ENCODE measurements at regions not wholly inside any gene's neighbourhood (a gene's known extent, or its start where the extent isn't known, plus 50 kb on each side); places are given as distances from the start of the nearest gene placed in this dataset.

- peak in 1 of 2 donors; percentile 27 for ATAC-seq
- intact Hi-C loops (cut with DNase I): no loop called here
- no peak for DNase-seq
Measured at GRCh38 chr20:48571949-48572847, 255.6 kb downstream of the PREX1 start.

GRCh38 chr20:48569679-48570078 is 258.1 kb downstream of the PREX1 start:
- intact Hi-C loops (cut with DNase I): no loop called here
- ATAC-seq: no peak
- DNase-seq: no peak

GRCh38 chr20:48568520-48568919 is 259.3 kb downstream of the PREX1 start:
- DNase-seq (no peak), ATAC-seq (no peak)
- intact Hi-C loops (cut with DNase I): no loop called here

- DNase-seq: no peak
- intact Hi-C loops (cut with DNase I): no loop called here
Measured at GRCh38 chr20:48567145-48567544, 260.7 kb downstream of the PREX1 start.

GRCh38 chr20:48564982-48565539 is 262.7 kb downstream of the PREX1 start:
- DNase-seq (no peak), ATAC-seq (no peak)
- intact Hi-C loops (cut with DNase I): no loop called here

More at GRCh38 chr20:48567145-48567544, 260.7 kb downstream of the PREX1 start:
- ATAC-seq: no peak

GRCh38 chr20:48563191-48563870 is 264.5 kb downstream of the PREX1 start:
- DNase-seq (no peak), ATAC-seq (no peak)
- intact Hi-C loops (cut with DNase I): no loop called here

- intact Hi-C loops (cut with DNase I): no loop called here
- DNase-seq (no peak), ATAC-seq (no peak)
Measured at GRCh38 chr20:48562586-48563116, 265.1 kb downstream of the PREX1 start.

GRCh38 chr20:48558906-48559305 is 268.9 kb downstream of the PREX1 start:
- DNase-seq: no peak
- intact Hi-C loops (cut with DNase I): no loop called here

GRCh38 chr20:48557380-48557779 is 270.4 kb downstream of the PREX1 start:
- intact Hi-C loops (cut with DNase I): no loop called here
- ATAC-seq: no peak

More at GRCh38 chr20:48558906-48559305, 268.9 kb downstream of the PREX1 start:
- ATAC-seq: no peak

GRCh38 chr20:48556956-48557355 is 270.8 kb downstream of the PREX1 start:
- ATAC-seq (no peak), DNase-seq (no peak)
- intact Hi-C loops (cut with DNase I): no loop called here

More at GRCh38 chr20:48557380-48557779, 270.4 kb downstream of the PREX1 start:
- DNase-seq: no peak

- ATAC-seq: no peak
- intact Hi-C loops (cut with DNase I): no loop called here
- no peak for DNase-seq
Measured at GRCh38 chr20:48552550-48552949, 275.2 kb downstream of the PREX1 start.

- intact Hi-C loops (cut with DNase I): no loop called here
- DNase-seq (no peak), ATAC-seq (no peak)
Measured at GRCh38 chr20:48550814-48551213, 277.0 kb downstream of the PREX1 start.

GRCh38 chr20:48547664-48548063 is 280.1 kb downstream of the PREX1 start:
- DNase-seq: no peak
- ATAC-seq: no peak
- intact Hi-C loops (cut with DNase I): no loop called here

GRCh38 chr20:48544402-48545339 is 283.1 kb downstream of the PREX1 start:
- intact Hi-C loops (cut with DNase I): no loop called here
- DNase-seq (no peak), ATAC-seq (no peak)

- DNase-seq (no peak), ATAC-seq (no peak)
- intact Hi-C loops (cut with DNase I): no loop called here
Measured at GRCh38 chr20:48541581-48542071, 286.2 kb downstream of the PREX1 start.

- ATAC-seq (no peak), DNase-seq (no peak)
- intact Hi-C loops (cut with DNase I): no loop called here
Measured at GRCh38 chr20:48538856-48539255, 288.9 kb downstream of the PREX1 start.

GRCh38 chr20:48538058-48538825 is 289.6 kb downstream of the PREX1 start:
- intact Hi-C loops (cut with DNase I): no loop called here
- peak; percentile 70 for DNase-seq
- peak in 1 of 2 donors; percentile 85 for ATAC-seq

- DNase-seq (no peak), ATAC-seq (no peak)
- intact Hi-C loops (cut with DNase I): no loop called here
Measured at GRCh38 chr20:48536206-48536605, 291.6 kb downstream of the PREX1 start.

Measured in left cardiac atrium (tissue), 4 donors.